ENCODE measurements at regions not wholly inside any gene's neighbourhood (a gene's known extent, or its start where the extent isn't known, plus 50 kb on each side); places are given as distances from the start of the nearest gene placed in this dataset.
"Not testable (repeated sequence)": the region's sequence is repeated elsewhere in the genome, so short reads cannot be mapped to it uniquely, and the experiment has no call there.

GRCh38 chr6:57985734-57986133 is 668.3 kb downstream of the PRIM2 start:
- not testable (repeated sequence) for DNase-seq (ENCODE audit: low spot score)

- not testable (repeated sequence) for DNase-seq (ENCODE audit: low spot score)
Observed at GRCh38 chr6:57986584-57986983, 669.2 kb downstream of the PRIM2 start.

DNA sequence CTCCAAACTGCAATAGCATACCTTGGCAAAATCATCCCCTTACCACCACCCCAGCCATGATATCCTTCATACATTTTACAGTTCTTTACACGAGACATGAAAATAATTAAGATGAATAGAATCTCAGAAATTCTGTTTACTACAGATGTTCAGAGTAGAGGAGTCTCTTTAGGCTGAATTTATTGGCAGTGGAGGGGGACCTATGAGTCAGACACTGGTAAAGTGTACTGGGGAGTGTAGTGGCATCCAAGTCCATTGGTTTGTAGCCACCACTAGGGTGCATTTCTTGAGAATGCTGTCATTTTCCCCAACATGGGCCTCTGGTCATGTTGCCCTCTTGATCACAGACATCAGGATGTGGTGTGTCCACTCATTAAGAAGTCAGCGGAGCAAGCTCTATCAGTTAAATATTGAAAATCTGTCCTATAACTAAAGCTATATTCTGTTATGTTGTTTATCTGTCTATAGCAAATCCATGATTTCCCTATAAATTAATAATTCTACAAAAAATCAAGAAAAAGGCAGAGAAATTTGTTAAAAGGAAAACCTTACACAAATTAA is 672.2 kb downstream of the PRIM2 start:
- not testable (repeated sequence) for DNase-seq (ENCODE audit: low spot score)

GRCh38 chr6:57998858-57999619 is 681.6 kb downstream of the PRIM2 start:
- DNase-seq (ENCODE audit: low spot score): not testable (repeated sequence)

GRCh38 chr6:58000233-58000632 is 682.8 kb downstream of the PRIM2 start:
- not testable (repeated sequence) for DNase-seq (ENCODE audit: low spot score)

DNA sequence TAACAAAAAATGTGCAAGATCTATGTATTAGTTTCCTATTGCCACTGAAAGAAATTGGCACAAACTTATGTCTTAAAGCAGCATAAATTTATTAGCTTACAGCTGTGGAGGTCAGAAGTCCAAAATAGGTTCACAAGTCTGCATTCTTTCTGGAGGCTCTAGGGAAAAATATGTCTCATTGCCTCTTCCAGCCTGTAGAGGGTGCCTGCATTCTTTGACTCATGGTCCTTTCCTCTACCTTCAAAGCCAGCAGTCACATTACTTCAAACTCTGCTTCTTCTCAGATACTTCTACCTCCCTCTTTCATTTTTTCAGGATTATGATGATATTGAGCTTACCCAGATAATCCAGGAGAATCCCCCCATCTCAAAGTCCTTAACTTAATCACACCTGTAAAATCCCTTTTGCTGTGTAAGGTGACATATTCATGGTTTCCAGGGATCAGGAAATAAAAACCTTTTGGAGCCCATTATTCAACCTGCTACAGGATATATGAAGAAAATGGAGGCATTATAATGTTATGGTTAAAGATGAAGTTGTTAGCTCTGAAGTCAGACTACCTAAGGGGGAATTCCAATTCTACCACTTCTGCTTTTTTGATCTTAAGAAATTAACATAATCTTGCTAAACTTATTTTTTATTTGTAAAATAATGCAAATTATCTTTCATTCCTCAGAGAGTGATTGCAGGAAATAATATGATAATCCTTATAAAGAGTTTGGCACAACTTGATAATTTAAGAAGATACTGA is 686.2 kb downstream of the PRIM2 start:
- not testable (repeated sequence) for DNase-seq (ENCODE audit: low spot score)

- not testable (repeated sequence) for DNase-seq (ENCODE audit: low spot score)
Observed at GRCh38 chr6:58007334-58008000, 690.0 kb downstream of the PRIM2 start.

DNA sequence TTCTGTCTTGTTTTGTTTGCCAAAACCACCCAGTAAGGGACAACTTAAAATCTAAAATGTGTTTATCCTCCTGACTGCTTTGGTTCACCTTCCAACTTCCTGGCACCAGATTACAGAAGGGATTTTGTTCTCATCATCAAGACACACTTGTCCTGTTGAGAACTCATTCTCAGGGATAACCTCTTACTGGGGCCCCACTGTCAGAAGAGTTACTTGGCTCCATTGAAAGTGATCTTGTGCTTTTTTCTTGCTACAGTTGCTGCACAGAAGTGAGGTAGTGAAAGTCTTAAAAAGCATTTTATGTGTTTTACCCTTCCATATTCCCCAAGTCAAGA is 690.5 kb downstream of the PRIM2 start:
- DNase-seq (ENCODE audit: low spot score): not testable (repeated sequence)

- not testable (repeated sequence) for DNase-seq (ENCODE audit: low spot score)
Observed at GRCh38 chr6:58011954-58012600, 694.6 kb downstream of the PRIM2 start.

GRCh38 chr6:58016614-58017013 is 699.2 kb downstream of the PRIM2 start:
- DNase-seq (ENCODE audit: low spot score): not testable (repeated sequence)

- DNase-seq (ENCODE audit: low spot score): not testable (repeated sequence)
Observed at GRCh38 chr6:58028188-58028587, 710.8 kb downstream of the PRIM2 start.

GRCh38 chr6:58038213-58038612 is 720.8 kb downstream of the PRIM2 start:
- not testable (repeated sequence) for DNase-seq (ENCODE audit: low spot score)

GRCh38 chr6:58046584-58046983 is 729.2 kb downstream of the PRIM2 start:
- not testable (repeated sequence) for DNase-seq (ENCODE audit: low spot score)

DNA sequence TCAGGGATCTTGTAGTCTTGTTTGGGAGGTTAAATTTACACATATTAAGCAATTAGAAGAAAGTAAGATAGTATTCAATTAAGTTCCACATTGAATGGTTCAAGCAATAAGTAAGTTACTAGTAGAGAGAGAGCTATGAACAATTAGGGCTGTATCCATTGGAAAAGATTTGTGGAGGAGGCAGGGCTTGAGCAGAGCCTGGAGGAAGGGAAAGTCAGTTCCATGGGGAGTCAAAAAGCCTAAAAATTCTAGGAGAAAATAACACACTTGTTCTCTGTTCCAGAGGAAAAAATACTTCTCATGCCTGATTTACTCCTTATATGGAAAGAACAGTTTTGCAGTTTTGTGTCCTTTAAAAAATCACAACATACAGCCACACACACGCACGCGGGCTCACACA is 730.0 kb downstream of the PRIM2 start:
- not testable (repeated sequence) for DNase-seq (ENCODE audit: low spot score)

GRCh38 chr6:58047865-58048264 is 730.4 kb downstream of the PRIM2 start:
- not testable (repeated sequence) for DNase-seq (ENCODE audit: low spot score)

GRCh38 chr6:58055465-58056176 is 738.2 kb downstream of the PRIM2 start:
- not testable (repeated sequence) for DNase-seq (ENCODE audit: low spot score)

DNA sequence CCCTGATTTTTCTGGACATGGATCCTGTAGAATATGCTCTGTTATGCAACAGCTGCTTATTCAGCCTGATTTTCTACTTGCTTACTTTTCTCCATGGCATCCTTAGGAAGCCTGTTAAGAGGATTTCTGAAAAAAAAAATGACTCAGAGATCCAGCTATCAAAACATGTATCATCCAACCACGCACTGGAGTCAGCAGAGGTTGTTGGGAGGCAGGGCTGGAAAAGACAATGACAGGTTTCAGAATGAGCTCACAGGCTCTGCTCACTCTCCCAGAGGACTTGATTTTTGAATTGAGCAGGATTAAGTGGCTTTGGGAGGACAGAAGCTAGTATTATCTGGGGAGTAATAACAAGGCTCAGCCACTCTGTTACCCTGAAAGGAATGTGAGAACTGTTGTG is 742.3 kb downstream of the PRIM2 start:
- DNase-seq (ENCODE audit: low spot score): not testable (repeated sequence)

DNA sequence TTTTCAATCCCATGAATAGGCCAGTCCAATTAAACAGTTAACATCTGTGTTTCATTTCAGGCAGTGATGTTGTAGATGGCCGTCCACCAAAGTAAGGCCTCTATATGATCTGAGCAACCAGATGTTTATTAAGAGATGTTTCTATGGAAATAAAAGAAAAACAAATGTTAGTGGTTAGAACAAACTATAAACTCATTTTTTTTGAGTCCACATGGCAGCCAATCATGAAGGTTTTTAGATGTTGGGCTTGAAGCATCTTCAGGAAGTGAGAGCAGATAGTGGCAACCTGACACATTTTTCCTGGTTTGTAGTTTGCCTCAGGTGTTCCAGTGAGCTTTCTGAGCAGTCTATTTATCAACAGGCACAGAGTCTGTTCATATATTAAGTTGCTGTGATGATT is 746.1 kb downstream of the PRIM2 start:
- not testable (repeated sequence) for DNase-seq (ENCODE audit: low spot score)

GRCh38 chr6:58067867-58068548 is 750.6 kb downstream of the PRIM2 start:
- DNase-seq (ENCODE audit: low spot score): not testable (repeated sequence)

DNA sequence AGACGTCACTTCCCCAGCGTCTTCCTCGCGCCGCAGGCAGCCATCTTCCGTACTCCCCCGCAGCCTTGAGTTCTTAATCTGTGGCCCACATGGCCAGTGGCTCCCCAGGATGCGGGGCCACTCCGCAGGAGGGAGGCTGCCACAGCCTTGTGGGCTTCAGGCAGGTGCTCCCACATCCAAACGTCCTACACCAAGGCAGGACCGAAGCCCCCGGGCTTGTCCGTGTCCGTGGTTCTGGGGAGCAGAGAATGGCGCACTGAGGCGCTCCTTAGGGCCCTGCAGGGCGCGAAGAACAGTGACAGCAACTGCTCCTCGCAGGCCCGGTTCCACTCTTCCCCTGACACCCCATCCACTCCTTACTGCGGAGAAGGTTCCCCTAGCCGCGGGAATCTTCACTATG is 755.8 kb downstream of the PRIM2 start:
- DNase-seq (ENCODE audit: low spot score): no peak

DNA sequence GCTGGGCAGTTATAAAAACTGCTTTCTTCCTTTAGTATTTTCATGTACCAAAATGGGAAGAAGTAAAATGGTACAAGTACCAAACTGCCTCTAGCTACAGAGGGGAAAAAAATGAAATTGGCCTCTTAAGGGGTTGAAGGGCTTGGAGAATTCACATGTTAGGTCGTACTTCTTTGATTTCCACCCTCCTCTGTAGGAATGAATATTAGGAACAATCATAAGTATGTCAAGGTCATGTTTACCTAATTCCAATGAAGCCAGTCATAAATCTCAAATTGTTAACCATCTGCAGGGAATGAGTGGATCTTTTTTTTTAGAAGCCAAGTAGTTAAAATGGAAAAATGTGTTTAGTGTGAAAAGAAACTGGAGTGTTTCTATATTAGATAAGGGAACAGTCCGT is 772.6 kb downstream of the PRIM2 start:
- not testable (repeated sequence) for DNase-seq (ENCODE audit: low spot score)

Measured in iPS-NIHi11 (cell line).